GM18867 (cell line): ENCODE measurements at regions not wholly inside any gene's neighbourhood (a gene's known extent, or its start where the extent isn't known, plus 50 kb on each side); places are given as distances from the start of the nearest gene placed in this dataset.

Experiments used
- ATAC-seq: cut with Tn5 transposase; IDR thresholded peaks from one replicate; pipeline ENCODE4 v1.9.1; 2021; ENCODE audit warnings: mild to moderate bottlenecking, moderate library complexity; ENCODE audit not compliant: unreplicated experiment

GRCh38 chr11:71201936-71202597 lies 50.3 kb downstream of the SHANK2 start:
- ATAC-seq = no peak

DNA sequence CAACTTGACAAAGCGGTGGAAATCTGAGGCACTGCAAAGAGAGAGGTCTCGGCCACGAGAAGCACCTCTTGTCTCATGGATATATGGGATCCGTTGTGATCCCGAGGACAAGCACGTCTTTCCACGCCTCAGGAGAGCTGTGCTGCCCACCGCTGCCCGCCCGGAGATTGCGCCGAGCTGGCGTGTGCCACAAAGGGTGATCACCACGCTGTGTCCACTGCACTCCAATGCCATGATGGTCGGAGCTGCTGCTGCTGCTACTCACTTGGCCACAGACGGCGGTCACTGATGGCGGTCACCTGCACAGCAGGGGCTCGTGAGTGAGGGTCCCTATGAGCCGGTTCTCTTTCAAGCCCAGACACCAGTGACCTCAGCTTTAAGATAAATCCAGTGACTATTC lies 51.1 kb downstream of the SHANK2 start:
- no peak for ATAC-seq

- ATAC-seq = no peak
Observed at GRCh38 chr11:71200761-71201160, 51.6 kb downstream of the SHANK2 start.

- no peak for ATAC-seq
Observed at GRCh38 chr11:71200172-71200716, 52.1 kb downstream of the SHANK2 start.

DNA sequence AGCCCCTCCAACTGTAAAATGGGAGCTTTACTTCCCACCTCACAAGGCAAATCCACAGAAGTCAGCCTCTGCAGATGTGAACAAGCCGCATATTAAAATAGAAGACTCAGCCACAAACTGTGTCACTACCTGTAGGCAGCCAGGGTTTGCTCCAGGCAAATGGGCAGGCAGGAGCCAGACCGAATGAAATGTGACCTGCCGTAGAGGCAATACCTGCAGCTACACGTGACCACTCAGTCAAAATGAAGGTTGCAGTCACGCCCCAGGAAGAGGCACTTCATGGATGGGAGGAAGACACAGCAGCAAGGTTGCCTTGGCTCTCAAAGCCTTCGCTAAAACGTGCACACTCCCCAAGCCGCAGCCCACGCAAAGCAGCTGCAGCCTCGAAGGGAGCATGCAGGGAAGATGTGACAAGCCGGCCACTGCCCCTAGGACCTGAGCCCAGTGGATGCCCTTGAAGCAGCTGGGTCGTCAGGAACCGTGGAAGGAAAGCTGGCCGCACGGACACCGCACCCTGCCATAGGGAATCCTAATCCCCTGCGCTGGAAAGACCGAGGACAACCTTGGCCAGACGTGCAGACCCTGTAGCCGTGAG lies 53.1 kb downstream of the SHANK2 start:
- ATAC-seq = no peak

DNA sequence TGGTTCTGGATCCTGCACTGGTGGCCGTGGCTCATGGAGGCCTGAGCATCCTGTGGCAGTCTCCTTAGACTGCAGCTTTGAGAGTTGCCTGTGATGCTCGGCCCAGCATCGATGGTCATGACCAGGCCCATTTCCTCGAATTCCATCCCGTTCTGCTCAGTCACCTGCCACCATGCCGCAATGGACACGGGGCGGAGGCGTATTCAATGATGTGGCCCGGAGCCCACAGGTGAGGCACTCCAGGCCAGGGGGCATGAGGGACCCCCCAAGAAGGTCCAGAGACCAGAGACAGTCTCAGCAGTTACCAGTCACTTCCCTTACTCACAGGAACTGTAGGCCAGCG lies 53.6 kb downstream of the SHANK2 start:
- no peak for ATAC-seq

GRCh38 chr11:71198141-71198822 lies 54.1 kb downstream of the SHANK2 start:
- ATAC-seq = no peak

DNA sequence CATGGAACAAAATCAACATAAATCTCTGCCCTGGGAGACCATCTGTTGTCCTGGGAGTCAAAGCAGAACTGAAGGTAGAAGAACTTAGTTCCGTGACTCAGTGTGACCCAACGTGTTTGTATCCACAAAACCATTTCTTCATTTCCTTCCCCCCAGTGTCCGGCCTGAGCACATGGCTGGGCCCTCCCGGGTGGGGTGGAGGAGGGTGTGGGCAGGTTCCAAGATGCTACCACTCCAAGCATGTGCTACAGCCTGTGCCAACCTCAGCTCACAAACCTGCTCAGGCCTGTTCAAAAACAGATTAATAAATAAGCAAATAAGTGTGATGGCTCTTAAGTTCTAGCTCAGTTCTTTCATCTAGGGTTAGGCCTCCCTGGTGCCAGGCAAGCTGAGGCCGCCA lies 55.3 kb downstream of the SHANK2 start:
- no peak for ATAC-seq

- no peak for ATAC-seq
Observed at GRCh38 chr11:71194710-71195109, 57.7 kb downstream of the SHANK2 start.

DNA sequence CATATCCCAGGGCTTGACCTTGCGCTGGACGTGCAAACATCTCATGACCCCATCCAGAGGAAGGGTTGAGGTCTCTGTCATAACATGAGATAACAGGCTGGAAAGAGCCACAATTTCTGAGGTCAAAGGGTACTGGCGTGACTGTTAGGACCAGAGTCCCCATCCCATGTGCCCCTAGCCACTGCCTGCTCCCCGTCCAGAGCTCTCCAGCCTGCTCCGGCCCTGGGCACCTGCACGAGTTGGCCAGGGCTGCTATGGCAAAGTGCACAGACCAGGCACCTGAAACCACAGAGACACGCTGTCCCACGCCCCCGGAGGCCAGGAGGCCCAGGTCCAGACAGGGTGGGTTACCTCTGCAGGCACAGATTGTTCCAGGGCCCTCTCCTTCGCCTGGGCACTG lies 58.9 kb downstream of the SHANK2 start:
- ATAC-seq = no peak

GRCh38 chr11:71192629-71193028 lies 59.7 kb downstream of the SHANK2 start:
- ATAC-seq = no peak

- no peak for ATAC-seq
Observed at GRCh38 chr11:71191201-71191600, 61.2 kb downstream of the SHANK2 start.

DNA sequence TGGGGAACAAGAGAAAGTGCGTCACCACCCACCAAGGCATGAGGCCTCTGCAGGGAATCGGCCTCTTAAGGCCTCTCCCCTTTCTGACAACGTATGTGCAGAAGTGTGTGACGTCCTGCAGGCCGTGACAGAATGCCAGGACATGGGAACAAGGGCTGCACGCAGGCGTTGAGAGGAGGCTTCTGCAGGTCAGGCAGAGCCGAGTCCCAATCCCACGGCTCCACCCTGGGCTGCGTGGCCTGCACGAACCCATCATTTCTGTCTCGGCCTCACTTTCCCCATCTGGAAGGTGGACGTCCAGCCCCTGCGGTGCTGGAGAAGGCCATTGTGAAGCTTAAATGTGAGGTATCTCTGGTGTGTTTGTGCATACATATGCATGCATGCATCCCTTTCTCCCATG lies 61.8 kb downstream of the SHANK2 start:
- no peak for ATAC-seq

- no peak for ATAC-seq
Observed at GRCh38 chr11:71189768-71190315, 62.5 kb downstream of the SHANK2 start.

- ATAC-seq = no peak
Observed at GRCh38 chr11:71188886-71189767, 63.2 kb downstream of the SHANK2 start.

DNA sequence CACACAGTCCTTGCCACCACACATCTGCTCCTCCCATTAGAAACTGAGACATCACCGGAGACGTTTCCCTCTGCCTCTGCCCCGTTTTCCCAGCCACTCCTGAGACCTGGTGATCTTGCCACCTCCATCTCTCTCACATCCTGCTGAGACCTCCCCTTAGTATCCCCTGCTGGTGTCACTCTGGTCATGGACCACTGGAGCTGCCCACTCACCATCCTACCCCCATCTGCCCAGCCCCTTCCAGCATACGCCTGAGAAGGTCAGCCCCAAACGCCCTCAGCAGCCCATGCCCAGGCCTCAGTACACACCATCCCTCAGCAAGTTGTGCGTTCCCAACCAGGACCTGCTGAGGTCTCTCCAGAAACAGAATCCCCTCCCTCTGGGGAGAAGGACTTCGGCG lies 64.3 kb downstream of the SHANK2 start:
- ATAC-seq = no peak

- ATAC-seq = no peak
Observed at GRCh38 chr11:71186806-71187205, 65.6 kb downstream of the SHANK2 start.

- ATAC-seq = no peak
Observed at GRCh38 chr11:71185411-71185810, 67.0 kb downstream of the SHANK2 start.

- ATAC-seq = no peak
Observed at GRCh38 chr11:71184421-71185210, 67.8 kb downstream of the SHANK2 start.

- no peak for ATAC-seq
Observed at GRCh38 chr11:71183878-71184277, 68.5 kb downstream of the SHANK2 start.
